Fibroblast of villous mesenchyme (primary cell): ENCODE measurements at regions not wholly inside any gene's neighbourhood (a gene's known extent, or its start where the extent isn't known, plus 50 kb on each side); places are given as distances from the start of the nearest gene placed in this dataset.
"Not testable (repeated sequence)": the region's sequence is repeated elsewhere in the genome, so short reads cannot be mapped to it uniquely, and the experiment has no call there.

Source experiments
- DNase-seq: peaks from one replicate; pipeline ENCODE4 v3.0.0-alpha.2; 2010; ENCODE audit warnings: low read depth
- H3K4me3 ChIP-seq: 2 replicates; pipeline ENCODE4 v1.5.1; 2011; ENCODE audit warnings: low read depth, mild to moderate bottlenecking, low read length

- not testable (repeated sequence) for DNase-seq
Measured at GRCh38 chr10:46733635-46734261, 154.8 kb downstream of the SYT15 start.

GRCh38 chr10:46734262-46734642 lies 155.3 kb downstream of the SYT15 start:
- not testable (repeated sequence) for DNase-seq, H3K4me3 ChIP-seq

More at GRCh38 chr10:46733635-46734261, 154.8 kb downstream of the SYT15 start:
- not testable (repeated sequence) for H3K4me3 ChIP-seq

GRCh38 chr10:46739919-46740318 lies 161.0 kb downstream of the SYT15 start:
- not testable (repeated sequence) for H3K4me3 ChIP-seq, DNase-seq

GRCh38 chr10:46740368-46740767 lies 161.4 kb downstream of the SYT15 start:
- H3K4me3 ChIP-seq, DNase-seq: not testable (repeated sequence)

- not testable (repeated sequence) for H3K4me3 ChIP-seq, DNase-seq
Measured at GRCh38 chr10:46749003-46749402, 162.2 kb upstream of the PTPN20 start.

GRCh38 chr10:46749470-46749869 lies 161.8 kb upstream of the PTPN20 start:
- not testable (repeated sequence) for DNase-seq

GRCh38 chr10:46753763-46754162 lies 157.5 kb upstream of the PTPN20 start:
- H3K4me3 ChIP-seq, DNase-seq: not testable (repeated sequence)

More at GRCh38 chr10:46749470-46749869, 161.8 kb upstream of the PTPN20 start:
- H3K4me3 ChIP-seq, result not testable (repeated sequence)

GRCh38 chr10:46761471-46761870 lies 149.8 kb upstream of the PTPN20 start:
- H3K4me3 ChIP-seq, DNase-seq: not testable (repeated sequence)

- not testable (repeated sequence) for H3K4me3 ChIP-seq, DNase-seq
Measured at GRCh38 chr10:46768515-46769291, 142.5 kb upstream of the PTPN20 start.

- DNase-seq, H3K4me3 ChIP-seq: not testable (repeated sequence)
Measured at GRCh38 chr10:46773178-46773896, 137.9 kb upstream of the PTPN20 start.

- not testable (repeated sequence) for H3K4me3 ChIP-seq, DNase-seq
Measured at GRCh38 chr10:46773897-46774236, 137.4 kb upstream of the PTPN20 start.

- not testable (repeated sequence) for DNase-seq
Measured at GRCh38 chr10:46774366-46774765, 136.9 kb upstream of the PTPN20 start.

GRCh38 chr10:46774945-46775667 lies 136.1 kb upstream of the PTPN20 start:
- DNase-seq, H3K4me3 ChIP-seq: not testable (repeated sequence)

More at GRCh38 chr10:46774366-46774765, 136.9 kb upstream of the PTPN20 start:
- not testable (repeated sequence) for H3K4me3 ChIP-seq

GRCh38 chr10:46775668-46776059 lies 135.6 kb upstream of the PTPN20 start:
- not testable (repeated sequence) for H3K4me3 ChIP-seq, DNase-seq

GRCh38 chr10:46779571-46779970 lies 131.7 kb upstream of the PTPN20 start:
- H3K4me3 ChIP-seq, result not testable (repeated sequence)
- DNase-seq, result peak; percentile 22

- not testable (repeated sequence) for H3K4me3 ChIP-seq, DNase-seq
Measured at GRCh38 chr10:46780164-46780563, 131.1 kb upstream of the PTPN20 start.

- not testable (repeated sequence) for H3K4me3 ChIP-seq, DNase-seq
Measured at GRCh38 chr10:46781001-46781400, 130.2 kb upstream of the PTPN20 start.

GRCh38 chr10:46782001-46782874 lies 129.0 kb upstream of the PTPN20 start:
- not testable (repeated sequence) for DNase-seq, H3K4me3 ChIP-seq
